ENCODE measurements at regions not wholly inside any gene's neighbourhood (a gene's known extent, or its start where the extent isn't known, plus 50 kb on each side); places are given as distances from the start of the nearest gene placed in this dataset.
"Not testable (repeated sequence)": the region's sequence is repeated elsewhere in the genome, so short reads cannot be mapped to it uniquely, and the experiment has no call there.

DNA sequence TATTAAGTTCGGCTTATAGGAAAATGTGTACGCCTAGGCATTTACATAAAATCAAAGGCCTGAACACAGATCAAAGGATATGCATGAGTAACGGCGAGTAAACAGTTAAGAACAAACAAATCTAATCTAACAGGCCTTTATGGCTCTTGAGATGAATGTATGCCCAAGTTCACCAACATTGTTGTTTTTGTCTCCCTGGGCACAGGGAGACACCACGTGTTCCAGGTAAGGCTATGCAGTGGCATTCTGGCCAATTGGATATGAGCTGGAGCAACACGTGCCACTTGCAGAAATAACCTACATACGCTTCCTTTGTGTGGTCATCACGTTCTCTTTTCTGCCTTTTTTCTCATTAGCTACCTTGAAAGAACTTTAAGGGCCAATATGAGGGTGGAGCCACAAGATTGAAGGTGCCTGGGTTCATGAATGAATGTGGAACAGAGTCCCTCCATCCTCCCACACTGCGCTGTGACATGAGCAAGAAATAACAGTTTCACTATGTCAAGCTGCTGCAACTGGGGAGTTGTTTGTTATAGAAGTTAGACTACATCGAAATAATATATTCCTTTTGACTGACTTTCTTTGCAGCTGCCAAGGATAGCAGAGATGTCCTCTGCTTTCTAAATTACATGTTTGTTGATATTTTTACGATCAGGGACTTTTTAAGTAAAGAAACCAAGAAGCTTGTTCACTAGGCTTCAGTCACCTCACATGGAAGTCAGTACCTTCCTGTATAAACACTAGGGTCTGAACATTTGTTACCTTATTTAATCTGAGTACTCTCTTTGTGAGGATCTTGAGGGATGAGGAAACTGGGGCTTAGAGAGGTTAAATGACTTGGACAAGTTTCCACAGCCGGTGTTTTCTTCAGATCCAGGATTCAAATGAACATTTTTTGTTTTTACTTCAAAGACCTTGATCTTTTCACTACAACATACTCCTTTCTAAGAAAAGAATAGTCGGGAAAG, 427.5 kb upstream of the TBL1XR1 start:
- no peak for DNase-seq (ENCODE audit: low read depth in 2 of 2)

DNA sequence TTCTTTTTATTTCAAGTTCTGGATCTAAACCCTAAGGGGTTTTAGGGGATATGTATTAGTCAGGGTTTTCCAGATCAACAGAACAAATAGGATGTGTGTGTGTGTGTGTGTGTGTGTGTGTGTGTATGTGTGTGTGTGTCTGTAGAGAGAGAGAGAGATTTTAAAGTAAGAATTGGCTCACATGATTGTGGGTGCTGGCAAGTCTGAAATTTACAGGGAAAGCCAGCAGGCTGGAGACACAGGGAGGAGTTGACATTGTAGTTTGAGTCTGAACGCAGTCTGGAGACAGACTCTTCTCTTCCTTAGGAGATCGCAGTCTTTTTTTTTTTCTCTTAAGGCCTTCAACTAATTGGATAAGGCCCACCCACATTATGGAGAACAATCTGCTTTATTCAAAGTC, 428.8 kb upstream of the TBL1XR1 start:
- no peak for DNase-seq (ENCODE audit: low read depth in 2 of 2)

DNA sequence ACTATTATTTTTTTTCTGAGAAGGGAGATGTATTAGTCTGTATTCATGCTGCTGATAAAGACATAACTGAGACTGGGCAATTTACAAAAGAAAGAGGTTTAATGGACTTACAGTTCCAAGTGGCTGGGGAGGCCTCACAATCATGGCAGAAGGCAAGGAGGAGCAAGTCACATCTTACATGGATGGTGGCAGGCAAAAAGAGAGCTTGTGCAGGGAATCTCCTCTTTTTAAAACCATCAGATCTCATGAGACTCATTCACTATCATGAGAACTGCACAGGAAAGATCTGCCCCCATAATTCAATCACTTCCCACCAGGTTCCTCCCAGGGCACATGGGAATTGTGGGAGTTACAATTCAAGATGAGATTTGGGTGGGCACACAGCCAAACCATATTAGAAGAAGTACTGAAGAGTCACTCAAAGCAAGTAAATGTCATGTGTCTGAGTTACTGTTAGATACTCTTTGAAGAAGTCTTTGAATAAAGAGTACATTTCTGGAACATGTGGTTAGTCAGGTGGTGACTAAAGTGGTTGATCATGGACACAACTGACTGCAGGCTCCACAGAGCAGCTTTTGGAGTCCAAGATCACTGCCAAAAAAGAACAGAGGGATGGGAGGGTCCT, 430.9 kb upstream of the TBL1XR1 start:
- not testable (repeated sequence) for DNase-seq (ENCODE audit: low read depth in 2 of 2)

DNA sequence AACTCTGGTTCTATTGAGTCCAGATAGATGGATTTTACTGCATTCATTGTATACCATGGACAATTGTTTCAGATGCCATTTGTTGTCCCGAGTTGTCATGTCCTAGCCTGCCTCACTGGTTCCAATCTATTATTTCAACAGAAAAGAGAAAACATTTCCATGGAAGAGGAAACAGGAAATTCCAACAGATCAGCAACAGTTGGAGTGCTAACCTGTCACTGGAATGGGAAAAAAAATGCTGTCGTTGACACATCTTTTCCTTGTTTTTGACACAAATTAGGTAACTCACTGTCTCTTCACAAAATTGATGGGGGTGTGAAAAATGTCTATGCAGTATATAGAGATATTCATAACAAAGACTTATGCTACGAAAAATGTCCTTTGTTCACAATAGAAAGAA, 432.0 kb upstream of the TBL1XR1 start:
- DNase-seq (ENCODE audit: low read depth in 2 of 2), result no peak

DNA sequence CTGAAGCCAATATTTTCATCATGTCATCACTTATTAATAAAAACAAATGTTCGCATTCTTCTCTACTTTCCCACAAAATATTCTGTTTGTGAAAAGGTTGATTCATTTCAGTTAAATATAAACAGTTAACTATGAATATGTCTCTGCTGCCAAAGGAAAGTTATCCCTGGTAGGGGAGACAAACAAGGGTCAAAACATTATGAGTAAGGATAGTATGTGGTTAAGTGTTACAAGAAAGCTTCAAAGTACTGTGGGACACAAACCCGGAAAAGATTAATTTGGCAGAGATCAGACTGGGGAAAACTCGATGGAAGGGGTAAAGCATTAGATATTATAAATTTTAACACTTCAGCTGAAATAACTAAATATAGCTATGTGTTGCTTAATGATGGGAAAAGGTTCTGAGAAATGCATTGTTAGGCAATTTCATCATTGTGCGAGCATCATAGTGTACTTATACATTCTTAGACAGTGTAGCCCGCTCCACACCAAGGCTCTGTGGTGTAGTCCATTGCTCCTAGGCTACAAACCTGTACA, 436.5 kb upstream of the TBL1XR1 start:
- no peak for DNase-seq (ENCODE audit: low read depth in 2 of 2)

DNA sequence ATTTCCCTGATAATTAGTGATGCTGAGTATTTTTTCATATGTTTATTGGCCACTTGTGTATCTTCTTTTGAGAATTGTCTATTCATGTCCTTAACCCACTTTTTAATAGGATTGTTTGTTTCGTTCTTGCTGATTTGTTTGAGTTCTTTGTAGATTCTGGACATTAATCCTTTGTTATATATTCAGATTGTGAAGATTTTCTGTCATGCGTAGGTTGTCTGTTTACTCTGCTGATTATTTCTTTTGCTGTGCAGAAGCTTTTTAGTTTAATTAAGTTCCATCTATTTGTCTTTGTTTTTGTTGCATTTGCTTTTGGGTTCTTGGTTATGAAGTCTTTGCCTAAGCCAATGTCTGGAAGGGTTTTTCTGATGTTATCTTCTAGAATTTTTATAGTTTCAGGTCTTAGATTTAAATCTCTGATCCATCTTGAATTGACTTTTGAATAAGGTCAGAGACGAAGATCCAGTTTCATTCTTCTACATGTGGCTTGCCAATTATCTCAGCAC, 438.4 kb upstream of the TBL1XR1 start:
- not testable (repeated sequence) for DNase-seq (ENCODE audit: low read depth in 2 of 2)

DNA sequence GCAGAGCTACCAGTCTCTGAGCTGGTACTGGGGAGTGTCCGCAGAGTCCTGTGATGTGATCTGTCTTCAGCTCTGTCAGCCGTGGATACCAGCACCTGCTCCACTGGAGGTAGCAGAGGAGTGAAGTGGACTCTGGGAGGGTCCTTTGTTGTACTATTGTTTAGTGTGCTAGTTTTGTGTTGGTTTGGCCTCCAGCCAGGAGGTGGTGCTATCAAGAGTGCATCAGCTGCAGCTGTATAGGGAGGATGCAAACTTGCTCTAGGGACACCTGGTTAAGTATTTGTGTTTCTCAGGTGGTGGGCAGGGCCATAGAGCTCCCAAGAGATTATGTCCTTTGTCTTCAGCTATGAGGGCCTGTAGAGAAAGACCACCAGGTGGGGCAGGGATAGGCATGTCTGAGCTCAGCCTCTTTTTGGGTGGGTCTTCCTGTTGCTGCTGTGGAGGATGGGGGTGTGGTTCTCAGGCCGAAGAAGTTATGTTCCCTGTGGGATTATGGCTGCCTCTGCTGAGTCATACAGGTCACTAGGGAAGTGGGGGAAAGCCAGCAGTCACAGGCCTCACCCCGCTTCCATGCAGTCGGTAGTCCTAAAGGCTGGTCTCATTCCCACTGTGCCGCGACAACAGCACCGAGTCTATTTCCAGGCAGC, 443.2 kb upstream of the TBL1XR1 start:
- DNase-seq (ENCODE audit: low read depth in 2 of 2), result no peak

DNA sequence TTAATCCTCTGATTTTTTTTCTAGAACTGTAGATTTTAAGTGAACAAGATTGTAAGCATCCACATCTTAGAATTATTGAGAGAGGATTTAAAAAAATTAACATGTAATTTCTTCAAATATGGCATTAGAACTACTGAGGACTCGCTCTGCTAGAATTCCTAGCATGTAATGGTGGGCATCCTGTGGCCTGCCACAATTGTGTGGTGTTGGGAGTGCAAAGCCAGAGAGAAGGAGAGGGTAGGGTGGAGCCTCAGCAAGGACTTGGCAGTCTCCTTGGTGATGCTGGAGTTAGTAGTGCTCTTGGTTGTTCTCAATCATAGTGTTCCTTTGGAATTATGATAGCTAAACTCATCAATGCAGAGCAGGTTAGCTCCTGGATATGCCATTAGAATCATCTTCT, 443.9 kb upstream of the TBL1XR1 start:
- no peak for DNase-seq (ENCODE audit: low read depth in 2 of 2)

DNA sequence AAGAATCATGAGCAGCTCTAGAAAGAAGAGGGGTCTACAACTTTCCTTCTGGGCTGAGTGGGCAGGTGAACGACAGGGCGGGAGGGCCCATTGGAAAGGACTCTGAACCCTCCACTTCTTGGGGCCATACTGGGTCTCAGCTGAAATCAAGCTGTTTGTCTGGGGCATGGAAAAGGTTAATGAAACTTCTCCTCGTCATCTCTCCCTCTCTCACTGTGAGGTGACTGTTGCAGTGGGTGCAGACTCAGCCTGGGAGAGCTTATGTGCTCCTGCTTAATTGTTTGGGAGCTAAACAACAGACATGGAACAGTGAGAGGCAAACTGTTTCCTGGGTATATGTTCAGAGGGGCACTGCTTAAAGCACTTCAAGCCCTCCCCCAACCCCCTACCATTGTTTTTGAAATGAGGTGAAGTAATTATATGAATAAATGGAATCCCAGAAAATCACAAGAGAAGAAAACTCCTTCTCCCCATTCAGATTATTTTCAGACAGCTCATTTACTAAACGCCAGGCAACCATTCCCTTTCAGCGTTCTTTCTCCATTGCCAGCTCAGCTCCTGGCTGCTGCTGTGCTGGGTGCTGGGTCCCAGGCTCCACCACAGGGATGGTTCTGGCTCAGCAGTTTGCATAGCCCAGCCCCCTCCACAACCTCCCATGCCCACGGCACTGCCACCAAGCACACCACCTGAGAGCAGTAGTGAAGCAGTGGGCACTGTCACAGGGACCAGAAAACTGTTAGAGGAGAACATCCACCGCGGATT, 444.9 kb upstream of the TBL1XR1 start:
- DNase-seq (ENCODE audit: low read depth in 2 of 2), result no peak

DNA sequence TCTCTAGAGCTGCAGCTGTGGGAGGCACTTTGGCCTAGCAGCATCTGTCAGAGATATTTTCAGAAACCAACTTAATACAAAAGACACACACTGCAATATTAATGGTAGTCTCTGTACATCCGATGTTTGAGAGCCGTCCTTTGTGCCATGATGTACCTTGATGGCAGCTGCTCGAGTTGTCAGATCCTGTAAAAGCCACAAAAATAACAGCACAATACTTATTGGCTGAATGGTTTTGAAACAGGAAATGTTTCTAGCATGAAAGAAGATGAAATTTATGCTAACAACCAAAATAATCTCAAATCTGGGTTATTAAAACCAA, 445.5 kb upstream of the TBL1XR1 start:
- DNase-seq (ENCODE audit: low read depth in 2 of 2), result no peak

DNA sequence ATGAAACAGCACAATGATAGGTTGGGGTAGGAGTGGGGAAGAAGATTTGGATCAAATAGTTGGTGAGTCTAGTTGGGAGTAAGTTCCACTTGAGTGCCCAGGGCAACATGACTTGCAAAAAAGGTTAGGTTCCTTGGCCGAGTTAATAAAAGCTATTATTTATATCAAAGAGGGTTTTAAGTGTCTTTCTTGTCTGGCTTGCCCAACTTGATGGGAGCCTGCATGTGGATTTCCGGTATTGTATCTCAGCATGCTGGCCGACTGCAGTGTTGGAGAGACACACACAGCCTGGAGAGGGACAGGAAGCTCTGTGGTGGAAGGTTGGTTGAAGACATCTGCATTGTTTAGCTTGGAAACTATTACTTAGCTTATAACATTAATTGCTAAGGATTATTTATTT, 449.5 kb upstream of the TBL1XR1 start:
- DNase-seq (ENCODE audit: low read depth in 2 of 2), result no peak

DNA sequence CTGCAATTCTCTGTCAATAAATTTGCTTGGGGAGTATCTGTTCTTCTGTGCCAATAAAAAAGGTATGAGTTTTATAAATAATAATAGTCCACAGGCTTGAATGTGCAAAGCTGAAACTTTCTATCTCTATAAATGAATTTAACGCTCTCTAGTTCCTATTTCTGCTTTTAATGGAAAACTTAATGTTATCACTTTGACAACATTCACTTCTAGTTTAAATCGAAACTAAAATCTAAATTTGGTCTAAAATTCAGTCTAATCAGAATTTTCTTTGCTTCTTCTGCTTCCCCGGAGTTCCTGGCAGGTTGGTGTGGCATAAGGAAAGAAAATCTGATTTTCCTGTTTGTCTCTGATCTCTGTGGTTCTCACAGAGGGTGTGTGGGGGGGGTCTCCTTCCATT, 450.1 kb upstream of the TBL1XR1 start:
- no peak for DNase-seq (ENCODE audit: low read depth in 2 of 2)

DNA sequence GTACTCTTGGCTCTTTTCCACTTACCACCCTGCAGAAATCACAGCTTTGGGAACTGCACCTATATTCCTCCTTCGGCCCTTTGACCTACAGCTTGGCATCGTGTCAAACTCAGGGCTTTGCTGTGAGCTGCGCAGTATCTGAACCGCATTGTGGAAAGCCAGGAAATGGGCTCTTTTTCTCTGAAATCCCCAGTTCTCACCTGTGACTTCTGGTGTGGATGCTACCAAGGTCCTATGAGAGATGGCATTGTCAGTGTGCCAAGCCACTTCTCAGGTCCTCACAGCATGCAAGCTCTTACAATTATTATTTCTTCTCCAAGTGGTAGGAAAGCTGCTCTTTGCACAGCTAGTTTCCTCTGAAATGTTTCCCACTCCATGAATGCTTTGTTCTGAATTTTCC, 450.6 kb upstream of the TBL1XR1 start:
- no peak for DNase-seq (ENCODE audit: low read depth in 2 of 2)

DNA sequence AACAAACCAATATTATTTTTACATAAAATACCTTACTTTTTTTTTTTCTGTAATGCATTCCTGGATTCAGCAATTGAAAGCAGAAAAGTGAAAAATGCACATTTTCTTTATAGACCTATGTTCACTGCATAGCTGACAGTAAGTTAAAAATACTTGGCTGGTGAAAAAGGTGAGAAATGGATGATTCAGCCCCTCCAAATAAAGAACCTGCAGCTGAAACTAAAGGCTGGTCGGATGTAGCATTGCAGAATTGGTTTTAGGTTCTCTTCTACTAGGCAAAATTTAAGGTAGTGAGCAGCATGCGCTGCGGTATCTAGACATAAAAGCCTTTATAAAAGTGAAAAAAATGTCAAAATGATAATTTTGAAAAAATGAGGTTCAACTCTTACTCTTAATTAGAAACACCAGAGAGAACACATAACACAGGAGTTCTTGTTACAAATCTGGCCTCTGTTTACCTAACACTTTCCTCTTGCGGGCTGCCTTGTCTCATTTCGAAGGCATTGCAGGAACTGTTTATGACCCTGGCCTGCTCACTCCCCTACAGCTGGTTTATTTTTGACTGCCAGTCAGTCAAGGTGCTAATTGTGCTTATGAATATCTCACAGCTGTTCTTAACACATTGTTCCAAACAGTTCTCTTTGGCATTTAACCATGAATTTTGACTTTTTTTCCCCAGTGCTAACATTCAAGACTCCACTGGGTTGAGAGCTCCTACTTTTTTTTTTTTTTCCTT, 455.4 kb upstream of the TBL1XR1 start:
- no peak for DNase-seq (ENCODE audit: low read depth in 2 of 2)

DNA sequence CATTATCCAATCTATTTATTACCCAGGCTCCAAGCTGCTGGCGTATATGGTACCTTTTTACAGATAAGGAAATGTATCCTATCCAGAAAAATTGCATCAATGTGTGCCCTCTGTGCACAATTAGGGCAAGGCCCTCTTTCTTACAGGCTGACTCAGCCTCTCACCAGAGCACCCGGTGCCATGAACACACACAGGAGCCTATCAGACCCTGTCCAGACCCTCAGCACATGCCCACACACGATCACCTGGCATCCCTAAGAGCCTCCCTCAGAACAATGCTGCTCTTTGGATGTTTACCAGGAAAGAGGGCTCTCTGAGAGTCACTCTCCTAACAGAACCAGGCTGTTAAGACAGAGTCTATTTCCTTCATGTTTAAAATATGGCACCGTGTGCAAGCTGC, 460.0 kb upstream of the TBL1XR1 start:
- no peak for DNase-seq (ENCODE audit: low read depth in 2 of 2)

DNA sequence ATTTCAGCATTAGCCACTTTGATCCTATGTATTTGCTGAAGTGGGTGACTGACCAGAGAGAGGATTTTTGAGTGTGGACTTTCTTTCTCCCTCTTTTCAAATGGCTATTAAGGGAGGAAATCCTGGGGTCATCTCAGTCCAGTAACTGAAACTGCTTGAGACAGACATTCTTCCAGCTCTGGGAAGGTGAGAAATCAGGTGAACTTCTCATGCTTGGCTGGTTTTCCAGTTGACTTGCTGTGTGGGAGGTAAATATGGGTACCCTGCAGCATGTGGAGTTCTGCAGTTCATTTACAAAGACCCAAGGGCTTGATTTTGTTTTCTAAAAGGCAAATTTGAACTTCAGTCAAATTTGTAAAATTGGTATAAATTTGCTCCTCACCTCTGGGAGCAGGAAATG, 461.1 kb upstream of the TBL1XR1 start:
- no peak for DNase-seq (ENCODE audit: low read depth in 2 of 2)

DNA sequence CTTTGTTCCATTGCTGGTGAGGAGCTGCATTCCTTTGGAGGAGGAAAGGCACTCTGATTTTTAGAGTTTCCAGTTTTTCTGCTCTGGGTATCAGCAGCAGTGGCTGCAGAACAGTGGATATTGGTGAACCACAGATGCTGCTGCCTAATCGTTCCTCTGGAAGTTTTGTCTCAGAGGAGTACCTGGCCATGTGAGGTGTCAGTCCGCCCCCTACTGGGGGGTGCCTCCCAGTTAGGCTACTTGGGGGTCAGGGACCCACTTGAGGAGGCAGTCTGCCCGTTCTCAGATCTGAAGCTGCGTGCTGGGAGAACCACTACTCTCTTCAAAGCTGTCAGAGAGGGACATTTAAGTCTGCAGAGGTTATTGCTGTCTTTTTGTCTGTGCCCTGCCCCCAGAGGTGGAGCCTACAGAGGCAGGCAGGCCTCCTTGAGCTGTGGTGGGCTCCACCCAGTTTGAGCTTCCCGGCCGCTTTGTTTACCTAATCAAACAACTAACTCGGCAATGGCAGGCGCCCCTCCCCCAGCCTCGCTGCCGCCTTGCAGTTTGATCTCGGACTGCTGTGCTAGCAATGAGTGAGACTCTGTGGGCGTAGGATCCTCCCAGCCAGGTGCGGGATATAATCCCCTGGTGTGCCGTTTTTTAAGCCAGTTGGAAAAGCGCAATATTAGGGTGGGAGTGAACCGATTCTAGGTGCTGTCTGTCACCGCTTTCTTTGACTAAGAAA, 467.3 kb upstream of the TBL1XR1 start:
- DNase-seq (ENCODE audit: low read depth in 2 of 2), result not testable (repeated sequence)

DNA sequence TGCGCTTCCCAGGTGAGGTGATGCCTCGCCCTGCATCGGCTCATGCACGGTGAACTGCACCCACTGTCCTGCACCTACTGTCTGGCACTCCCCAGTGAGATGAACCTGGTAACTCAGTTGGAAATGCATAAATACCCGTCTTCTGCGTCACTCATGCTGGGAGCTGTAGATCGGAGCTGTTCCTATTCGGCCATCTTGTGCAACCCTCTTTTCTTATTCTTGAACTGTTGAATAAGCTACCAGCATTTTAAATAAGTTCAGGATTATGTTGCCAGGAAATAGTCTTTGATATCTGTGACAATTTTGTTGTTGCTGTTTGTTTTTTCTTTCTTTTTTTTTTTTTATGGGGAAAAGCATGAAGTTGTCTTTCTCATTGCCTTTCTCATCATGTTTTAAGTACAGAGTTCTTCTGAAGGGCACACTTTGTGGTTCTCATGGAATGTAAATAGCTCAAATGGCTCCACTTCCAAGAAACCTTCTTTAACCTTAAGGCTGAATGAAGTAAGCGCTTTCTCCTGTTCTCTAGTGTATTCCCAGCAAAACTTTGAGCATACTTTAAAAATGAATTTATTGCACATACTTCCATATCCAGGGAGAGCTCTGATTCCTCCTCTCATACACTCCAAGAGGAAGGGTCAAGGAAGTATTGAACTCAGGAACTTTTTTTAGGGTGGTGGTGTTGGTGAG, 468.0 kb upstream of the TBL1XR1 start:
- no peak for DNase-seq (ENCODE audit: low read depth in 2 of 2)

DNA sequence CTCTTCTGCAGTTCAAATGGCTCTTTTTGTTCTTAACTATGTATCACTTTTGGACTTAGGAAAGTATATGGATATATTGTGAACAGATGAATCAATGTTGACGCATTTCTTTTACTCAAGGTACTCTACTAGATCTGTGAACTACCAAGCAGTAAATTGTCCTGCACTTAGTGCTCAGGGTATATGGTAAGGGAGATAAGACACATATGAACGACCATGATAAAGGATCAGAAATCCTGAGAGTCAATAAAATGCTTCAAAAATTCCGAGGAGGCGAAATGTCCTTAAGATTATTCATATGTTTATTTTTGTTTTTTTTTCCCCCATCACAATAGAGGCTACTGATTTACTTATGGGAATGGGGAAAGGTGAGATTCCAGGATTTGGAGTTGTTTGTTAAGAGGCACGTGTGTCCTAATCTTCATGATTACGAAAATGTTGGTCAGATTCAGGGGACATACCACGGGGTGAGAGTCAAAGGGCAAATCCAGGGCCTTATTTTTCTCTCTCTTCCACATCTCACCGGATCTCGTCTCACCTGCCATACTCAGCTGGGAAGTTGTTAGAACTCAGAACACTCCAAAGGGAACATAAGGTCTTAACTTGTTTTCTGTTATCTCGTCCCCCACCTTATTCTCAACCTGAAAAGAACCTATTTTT, 475.1 kb upstream of the TBL1XR1 start:
- no peak for DNase-seq (ENCODE audit: low read depth in 2 of 2)
